DMS153 treated with DMSO at 0.1 percent for 48 hours (cell line): ENCODE measurements at regions not wholly inside any gene's neighbourhood (a gene's known extent, or its start where the extent isn't known, plus 50 kb on each side); places are given as distances from the start of the nearest gene placed in this dataset.
"Not testable (repeated sequence)": the region's sequence is repeated elsewhere in the genome, so short reads cannot be mapped to it uniquely, and the experiment has no call there.

ENCODE experiments used
- DNase-seq: peaks from one replicate; lab custom pipeline; 2025; ENCODE audit not compliant: unreplicated experiment; lab: John Stamatoyannopoulos, UW

DNA sequence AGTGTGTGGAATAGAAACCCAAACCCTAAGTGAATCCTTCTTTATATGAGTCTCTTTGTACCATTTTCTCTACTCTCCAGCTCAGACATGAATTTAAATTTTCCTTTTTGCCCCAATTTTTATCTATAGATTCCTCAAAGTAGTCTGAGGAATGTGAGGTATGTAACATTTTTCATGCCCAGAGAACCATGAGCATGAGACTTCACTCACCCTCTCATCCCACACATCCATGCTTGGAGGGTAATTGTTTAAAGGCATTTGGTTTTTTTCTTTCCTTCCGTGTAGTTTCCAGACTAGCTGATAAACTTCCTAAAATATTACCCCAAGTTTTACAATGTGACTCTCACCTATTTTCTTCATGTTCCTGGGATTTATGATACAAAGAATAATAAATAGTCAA is 2056.8 kb upstream of the CELF4 start:
- no peak for DNase-seq

DNA sequence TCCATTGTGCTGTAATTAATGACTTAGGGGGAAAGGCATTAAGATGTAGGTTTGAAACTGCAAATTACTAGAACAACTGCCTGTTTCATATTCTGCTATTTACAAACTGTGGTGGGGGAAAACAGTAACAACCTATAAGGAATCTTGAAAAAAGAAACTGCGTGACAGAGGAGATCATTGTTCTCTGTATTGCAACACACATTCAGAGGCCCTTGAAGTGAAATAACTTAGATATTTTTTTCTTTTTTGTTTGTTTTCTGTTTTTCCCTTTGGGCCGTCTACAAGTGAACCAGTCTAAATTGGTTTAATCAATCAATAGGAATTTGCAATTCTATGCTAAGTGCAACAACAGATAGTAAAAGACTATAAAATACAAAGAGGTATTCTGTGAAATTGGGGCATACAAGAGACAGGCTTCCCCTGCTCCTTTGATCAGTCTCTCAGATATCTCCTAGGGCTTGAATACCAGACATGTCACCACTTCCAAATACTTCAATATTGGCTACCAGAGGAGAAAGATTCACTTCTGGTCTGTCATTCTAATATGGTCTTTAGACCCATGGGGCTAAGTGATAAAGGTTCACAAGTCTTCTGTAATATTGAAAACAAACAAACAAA is 2055.1 kb upstream of the CELF4 start:
- no peak for DNase-seq

DNA sequence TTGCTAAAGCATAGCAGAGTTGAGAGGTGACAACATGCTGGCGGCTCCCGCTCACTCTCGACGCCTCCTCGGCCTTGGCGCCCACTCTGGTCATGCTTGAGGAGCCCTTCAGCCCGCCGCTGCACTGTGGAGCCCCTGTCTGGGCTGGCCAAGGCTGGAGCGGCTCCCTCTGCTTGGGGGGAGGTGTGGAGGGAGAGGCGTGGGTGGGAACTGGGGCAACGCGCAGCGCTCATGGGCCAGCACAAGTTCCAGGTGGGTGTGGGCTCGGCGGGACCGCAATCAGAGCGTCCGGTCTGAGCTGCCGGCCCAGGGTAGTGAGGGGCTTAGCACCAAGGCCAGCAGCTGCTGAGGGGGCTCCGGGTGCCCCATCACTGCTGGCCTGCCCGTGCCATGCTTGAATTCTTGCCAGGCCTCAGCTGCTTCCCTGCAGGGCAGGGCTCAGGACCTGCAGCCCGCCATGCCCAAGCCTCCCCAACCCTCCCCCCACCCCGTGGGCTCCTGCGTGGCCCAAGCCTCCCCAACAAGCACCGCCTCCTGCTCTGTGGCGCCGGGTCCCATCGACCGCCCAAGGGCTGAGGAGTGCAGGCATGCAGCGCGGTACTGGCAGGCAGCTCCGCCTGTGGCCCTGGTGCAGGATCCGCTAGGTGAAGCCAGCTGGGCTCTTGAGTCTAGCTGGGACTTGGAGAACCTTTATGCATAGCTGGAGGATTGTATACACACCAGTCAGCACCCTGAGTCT is 2052.8 kb upstream of the CELF4 start:
- no peak for DNase-seq

DNA sequence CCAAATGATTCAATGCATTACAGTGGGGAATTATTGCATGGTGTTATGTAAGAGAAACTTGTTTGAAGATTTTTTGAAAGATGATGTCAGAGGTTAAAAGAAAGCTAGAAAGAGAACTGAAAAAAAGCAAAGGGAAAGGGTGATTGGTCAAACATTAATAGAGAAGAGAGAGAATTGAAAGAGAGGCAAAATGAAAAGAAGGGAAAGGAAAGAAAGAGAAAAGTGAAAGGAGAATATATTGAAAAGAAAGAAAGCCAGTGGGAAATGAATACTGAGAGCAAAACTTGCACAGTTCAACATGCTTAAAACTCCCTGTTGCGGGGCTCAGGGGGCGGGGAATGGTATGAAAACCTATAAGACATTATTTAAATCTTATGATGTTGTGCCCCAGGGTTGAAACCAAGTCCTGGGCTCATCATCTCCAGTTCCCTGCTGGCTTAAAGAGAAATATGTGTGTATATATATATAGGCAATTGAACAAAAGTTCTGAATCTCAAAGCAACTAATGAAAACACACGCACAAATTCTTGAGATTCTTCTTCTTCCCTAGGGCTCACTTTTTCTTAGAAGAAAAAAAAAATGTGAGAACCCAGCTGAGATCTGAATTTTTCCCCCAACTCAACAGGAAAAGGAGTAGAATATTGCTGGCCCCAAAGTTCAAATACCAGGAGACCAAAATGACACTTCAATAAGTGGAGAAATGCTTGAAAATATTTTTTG is 2045.9 kb upstream of the CELF4 start:
- no peak for DNase-seq

DNA sequence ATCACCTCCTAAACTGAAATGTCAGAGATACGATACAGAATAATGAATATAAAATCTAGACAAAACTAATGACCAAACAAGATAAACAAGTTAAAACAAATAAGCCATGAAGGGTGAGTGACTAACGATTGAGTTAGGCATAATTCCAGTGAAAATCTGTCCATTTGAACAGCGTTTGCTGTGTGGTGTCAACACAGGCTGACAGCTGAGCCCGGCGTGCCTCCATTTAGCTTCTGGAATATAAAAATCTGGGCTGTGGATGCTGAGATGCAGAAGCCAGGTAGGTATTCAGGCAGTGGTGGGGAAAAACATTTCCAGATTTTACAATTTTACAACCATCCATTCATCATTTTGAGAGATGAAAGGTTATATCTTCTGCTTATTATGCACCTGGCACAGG is 2041.4 kb upstream of the CELF4 start:
- DNase-seq: no peak

DNA sequence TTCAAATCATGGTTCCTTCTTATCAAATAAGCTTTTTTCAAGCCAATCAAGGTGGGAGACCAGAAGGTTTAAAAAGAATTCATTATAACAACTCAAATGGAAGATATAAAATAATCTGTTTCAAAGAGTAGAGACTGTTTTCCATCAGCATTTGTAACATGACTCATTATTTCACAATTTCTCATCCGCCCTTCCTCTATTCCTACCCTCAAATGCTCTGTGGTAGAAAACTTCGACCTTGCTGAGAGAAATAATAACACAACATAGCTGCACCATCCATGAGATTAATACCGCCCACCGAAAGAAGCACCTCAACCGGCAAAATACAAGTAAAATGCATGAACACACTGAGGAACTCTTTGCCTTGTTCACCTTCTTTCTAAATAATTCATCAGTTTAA is 2039.2 kb upstream of the CELF4 start:
- no peak for DNase-seq

DNA sequence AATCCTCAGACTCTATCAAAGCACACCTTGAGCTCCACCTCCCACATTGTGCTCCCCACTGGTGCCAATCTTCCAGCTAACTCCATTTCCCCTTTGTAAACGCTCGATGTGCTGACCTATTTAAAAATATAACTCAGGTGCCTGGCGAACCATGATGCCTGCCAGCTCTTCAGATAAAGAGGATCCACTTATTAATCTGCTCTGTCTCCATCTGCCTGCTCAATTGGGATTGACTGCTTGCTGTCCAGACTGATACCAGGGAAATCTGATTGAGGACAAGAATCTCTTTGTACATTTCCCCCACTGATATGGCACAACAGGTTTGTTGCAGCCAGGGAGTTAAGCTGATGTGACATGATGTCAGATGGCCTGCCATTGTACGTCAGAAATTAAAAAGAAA is 2036.5 kb upstream of the CELF4 start:
- DNase-seq: no peak

DNA sequence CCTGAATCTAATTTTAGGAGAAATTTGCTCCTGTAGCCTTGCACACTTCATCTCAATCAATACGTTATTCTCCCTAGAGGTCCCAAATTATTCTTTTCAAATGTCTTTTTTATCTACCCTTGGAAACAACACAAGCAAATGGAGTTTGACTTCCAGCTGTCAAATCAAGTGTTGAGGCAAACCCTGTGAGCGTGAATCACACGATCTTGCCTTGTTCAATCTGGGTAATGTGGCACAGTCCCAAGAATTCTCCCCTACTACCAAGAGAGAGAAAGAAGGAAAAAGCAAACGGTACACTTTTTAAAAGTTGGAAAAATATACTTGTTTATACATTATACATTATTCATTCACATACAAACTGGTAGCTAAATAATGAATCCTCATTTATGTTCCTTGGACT is 2035.3 kb upstream of the CELF4 start:
- DNase-seq: no peak

DNA sequence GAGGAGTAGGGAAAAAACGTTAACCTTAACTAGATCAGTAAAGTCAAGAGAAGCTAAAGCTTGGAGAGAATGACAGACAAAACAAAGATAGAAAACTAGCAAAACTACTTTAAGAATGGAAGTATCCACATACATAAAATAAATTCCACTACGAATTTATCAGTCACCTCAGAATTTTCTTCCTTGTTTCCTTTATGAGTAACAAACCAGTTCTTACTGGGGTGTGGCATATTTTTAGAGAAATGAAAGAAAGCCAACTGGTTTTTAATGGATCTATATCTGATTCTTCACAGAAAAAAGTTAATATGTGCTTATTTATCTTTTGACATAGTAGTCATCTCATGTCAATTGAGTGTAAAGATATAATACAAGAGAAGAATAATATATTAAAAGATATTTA is 2033.7 kb upstream of the CELF4 start:
- no peak for DNase-seq

DNA sequence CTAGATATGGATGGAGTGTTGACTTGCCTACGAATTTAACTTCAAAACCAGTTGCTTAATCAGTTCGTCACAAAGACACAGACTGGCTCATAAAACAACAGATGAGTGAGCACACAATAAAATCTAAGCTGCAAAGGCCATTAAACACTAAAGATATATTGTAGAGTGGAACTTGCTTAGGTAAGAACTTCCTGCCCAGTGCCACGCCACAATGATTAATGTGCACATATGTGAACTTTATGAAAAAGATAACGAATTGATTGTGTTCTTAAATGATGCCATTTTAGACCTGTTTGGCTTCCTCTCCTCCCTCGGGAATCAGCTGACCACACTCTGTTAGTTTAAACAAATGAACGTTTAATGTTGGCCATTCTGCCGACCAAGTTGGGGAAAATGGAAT is 2031.3 kb upstream of the CELF4 start:
- DNase-seq: peak; percentile 21

DNA sequence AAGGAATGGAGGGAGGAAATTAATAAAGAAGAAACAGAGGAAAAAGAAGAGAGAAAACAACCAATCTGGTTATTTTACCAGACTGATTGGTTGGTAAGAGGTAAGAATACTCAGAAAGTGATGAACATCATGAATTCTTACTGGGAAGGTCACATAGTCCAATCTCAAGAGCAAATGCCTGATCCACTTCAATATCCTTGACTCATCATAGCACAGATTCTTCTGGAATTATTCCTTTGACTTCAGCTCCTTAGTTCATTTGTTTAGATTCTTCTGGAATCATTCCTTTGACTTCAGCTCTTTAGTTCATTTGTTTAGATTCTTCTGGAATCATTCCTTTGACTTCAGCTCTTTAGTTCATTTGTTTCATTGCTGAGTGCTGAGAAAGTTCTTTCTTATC is 2030.6 kb upstream of the CELF4 start:
- DNase-seq: no peak

DNA sequence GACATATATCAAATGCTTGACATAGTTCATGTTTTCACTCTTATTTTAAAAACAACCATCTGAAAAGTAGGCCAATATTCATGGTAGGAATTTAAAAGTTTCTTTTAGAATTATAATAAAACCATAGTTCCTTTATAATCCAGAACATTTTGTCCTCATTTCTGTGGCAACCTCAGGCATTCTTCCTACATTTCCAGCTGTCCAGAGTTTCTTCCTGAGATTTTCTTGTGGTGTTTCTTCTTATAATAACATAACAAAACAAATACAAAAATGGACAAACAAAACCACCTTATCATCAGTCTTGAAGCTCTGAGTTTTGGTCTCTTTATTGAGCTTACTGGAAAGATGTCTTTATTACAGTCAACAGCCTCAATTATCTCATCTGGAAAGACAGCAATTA is 2028.6 kb upstream of the CELF4 start:
- DNase-seq: no peak

DNA sequence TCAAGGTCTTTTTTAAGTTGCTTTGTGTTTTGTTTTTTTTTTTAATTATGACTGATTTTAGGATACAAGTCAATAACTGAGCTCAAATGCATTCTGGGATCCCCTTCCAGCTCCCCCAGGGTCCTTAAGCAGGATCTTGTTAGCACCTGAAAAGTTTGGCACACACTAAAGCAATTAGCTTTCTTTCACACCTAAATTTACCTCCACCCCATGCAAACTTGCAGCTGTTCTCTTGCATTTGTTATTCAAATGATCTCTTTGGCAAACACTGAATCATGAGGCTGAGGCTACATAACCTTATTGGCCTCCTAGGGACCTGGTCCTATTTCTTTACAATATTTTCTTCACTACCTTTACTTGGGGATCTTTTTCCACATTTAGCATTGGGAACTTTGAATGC is 2026.1 kb upstream of the CELF4 start:
- no peak for DNase-seq

DNA sequence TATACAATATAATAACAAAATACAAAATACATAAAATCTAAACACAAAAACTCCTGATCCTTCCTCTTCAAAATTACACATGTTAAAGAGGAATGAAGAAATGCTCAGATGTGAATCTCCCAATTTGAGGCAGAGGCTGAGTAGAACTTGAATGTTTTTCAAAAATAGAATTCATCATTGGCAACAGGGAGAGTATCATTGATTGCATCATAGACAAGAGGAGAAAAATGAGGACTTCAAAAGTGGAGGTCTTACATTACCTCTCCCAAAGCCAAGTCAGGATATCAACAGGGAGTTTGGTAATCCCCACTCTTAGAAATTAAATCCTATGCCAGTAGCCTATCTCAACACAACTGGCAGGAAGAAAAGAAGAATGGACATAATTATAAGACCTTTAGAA is 2023.9 kb upstream of the CELF4 start:
- DNase-seq: no peak

DNA sequence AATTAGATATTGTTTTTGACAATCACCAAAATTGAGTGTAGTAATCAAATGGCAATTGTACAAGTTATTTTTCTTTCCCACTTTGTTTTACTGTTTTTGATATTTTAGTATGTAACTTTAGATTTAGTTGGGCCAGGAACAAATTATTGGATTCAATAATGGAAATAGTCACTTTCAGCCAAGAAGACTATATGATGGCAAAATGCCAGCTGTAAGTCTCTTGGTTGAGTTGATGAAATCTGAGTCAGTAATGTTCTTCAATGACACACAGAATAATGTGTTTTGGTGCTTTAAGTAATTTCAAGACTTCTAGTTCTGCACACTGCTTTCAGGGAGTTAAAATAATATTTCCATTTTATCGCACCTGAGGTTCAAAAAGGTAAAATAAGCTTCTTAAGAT is 2022.0 kb upstream of the CELF4 start:
- no peak for DNase-seq

DNA sequence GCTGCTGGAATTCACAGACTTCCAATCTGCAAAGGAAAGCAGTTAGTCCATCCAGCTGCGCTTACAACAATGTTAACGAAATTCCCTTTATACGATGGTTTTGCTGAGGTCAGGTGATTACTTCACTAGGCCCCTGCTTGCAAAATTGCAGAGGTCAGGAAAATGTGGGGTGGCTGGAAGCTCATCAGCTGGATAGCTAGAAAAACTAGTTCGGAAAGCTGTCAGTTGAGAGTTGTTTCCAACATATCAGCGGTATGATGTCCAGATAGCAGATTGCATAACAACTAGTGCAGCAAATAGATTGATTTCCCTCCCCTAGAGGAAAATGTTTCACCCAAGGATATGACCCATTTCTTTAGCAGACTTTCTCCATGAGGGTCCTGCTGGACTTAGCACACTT is 2021.1 kb upstream of the CELF4 start:
- DNase-seq: no peak

DNA sequence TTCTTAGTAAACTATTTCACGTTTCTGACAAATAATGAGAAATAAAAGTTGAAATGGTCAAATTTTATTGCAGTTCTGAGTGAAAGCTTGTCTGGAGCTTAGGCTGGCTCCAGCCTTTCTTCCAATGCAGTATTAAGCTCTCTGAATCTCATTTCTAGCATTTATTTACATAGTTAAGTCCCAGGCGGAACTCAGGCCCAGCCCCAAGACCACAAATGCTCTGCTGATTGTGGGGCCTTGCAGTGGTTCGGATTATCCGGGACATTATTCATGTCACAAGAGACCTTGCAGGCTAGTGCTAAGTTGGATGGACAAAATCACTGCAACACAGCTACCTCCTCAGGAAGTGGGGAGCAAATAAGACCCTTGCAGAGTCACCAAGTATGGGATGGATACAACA is 2009.3 kb upstream of the CELF4 start:
- DNase-seq: no peak

DNA sequence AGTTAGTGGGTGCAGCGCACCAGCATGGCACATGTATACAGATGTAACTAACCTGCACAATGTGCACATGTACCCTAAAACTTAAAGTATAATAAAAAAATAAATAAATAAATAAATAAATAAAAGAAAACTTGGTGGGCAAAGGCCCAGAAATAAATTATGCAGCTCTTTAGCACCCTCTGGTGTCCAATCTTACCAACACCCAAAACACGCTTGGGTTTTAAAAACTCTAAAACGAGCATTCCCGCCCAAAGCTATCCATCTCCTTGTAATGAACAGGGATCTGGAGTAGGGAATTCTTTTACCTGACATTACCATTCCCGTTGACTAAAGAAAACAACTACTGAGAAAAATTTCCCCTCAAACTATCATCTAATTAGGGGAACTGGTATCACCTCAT is 2005.9 kb upstream of the CELF4 start:
- peak; percentile 23 for DNase-seq

DNA sequence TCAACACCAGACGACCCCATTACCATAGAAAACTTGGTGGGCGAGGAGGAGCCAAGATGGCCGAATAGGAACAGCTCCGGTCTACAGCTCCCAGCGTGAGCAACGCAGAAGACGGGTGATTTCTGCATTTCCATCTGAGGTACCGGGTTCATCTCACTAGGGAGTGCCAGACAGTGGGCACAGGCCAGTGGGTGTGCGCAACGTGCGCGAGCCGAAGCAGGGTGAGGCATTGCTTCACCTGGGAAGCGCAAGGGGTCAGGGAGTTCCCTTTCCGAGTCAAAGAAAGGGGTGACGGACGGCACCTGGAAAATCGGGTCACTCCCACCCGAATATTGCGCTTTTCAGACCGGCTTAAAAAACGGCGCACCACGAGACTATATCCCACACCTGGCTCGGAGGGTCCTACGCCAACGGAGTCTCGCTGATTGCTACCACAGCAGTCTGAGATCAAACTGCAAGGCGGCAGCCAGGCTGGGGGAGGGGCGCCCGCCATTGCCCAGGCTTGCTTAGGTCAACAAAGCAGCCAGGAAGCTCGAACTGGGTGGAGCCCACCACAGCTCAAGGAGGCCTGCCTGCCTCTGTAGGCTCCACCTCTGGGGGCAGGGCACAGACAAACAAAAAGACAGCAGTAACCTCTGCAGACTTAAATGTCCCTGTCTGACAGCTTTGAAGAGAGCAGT is 2000.1 kb upstream of the CELF4 start:
- not testable (repeated sequence) for DNase-seq

DNA sequence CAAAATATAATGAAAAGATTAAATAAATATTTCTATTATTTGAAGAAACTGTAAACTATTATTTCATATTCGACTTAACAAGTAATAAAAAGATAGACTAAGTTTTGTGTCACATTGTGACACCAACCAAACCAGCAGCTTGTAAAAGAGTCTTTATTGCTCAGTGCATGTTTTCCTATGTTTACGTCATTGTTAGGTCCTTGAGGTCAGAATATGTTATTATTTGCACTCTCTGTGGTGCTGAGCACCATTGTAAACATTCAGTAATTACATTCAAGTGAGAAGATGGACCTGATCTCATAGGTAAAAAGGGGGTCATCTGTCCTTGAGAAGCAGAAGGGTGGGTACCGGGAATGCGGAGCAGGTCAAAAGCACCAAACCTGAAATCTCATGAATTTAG is 1999.1 kb upstream of the CELF4 start:
- DNase-seq: no peak

DNA sequence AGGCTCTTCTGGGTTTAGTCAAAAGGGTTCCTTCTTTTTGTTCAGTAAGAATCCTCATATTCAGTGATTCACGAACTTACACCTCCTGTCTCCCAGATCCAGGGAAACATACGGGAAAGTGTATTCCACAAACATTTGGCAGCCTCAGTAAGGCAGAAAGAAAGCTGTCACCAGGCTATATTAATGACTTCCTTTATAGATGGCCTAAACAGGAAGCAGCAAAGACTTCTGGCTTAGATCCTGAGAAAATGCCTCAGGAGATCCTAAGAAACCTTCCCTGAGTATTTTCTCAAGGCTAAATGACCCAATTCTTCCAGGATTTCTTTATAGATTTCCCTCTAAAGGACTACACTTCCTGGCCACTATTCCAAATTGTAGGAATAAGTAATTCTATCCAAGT is 1995.5 kb upstream of the CELF4 start:
- DNase-seq: no peak

DNA sequence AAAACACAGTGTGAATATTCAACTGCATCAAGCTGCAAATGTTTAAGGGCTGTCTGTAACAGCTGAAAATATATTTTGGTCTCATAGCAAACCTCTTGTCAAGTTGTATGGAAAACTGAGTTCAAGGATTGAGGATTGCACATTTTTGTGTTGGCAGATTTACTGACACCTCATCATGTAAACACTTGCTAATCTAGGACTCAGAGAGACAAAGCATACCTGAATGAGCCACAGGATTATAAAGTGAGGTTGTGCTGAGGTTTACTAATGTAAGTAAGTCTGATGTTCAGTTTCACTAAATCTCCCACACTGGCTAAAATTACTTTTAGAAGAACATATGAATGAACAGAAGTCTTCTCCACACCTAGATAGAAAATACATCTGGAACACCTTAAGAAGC is 1993.1 kb upstream of the CELF4 start:
- DNase-seq: no peak
